Left hindlimb (tissue), 1 donor: ENCODE measurements at regions not wholly inside any gene's neighbourhood (a gene's known extent, or its start where the extent isn't known, plus 50 kb on each side); places are given as distances from the start of the nearest gene placed in this dataset.
"Not testable (repeated sequence)": the region's sequence is repeated elsewhere in the genome, so short reads cannot be mapped to it uniquely, and the experiment has no call there.

Experiments
- DNase-seq: peaks from one replicate; pipeline ENCODE4 v3.0.0-alpha.2; 2018

DNA sequence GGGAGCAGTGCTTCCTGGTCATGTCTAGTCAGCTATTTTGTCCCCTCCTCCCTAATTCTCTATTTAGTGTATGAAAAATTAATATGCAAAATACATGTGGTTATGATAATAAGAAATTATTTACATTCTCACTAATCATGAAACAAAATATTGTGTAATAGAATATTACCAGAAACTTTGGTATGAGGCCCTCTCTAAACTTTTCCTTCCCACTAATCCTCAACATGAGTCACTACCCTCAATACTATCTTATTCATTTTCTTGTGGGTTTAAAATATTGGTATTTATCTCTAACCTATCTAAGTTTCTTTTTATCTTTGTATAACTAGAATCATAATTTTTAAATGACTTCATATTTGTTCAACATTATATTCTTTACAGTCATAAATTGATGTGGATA, 545.9 kb upstream of the PTPRD start:
- DNase-seq = no peak

DNA sequence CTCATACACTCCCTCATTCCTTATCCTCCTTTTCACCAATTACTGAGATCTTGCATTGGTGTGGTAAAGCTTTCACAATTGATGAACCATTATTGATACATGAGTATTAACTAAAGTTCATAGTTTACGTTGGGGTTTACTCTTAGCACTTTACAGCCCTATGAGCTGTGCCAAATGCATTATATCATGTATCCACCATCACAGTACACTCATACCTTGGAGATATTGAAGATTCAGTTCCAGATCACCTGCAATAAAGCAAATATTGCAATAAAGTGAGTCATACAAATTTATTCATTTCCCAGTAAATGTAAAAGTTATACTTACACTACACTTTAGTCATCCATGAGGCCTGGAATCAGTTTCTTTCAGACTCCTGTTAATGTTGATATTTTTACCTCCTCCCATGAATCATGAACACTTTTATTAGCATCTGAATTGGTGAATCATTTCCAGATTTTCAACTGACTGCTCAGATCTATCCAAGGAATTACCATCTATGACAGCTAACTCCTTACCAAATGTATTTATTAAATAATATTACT, 546.6 kb upstream of the PTPRD start:
- no peak for DNase-seq

DNA sequence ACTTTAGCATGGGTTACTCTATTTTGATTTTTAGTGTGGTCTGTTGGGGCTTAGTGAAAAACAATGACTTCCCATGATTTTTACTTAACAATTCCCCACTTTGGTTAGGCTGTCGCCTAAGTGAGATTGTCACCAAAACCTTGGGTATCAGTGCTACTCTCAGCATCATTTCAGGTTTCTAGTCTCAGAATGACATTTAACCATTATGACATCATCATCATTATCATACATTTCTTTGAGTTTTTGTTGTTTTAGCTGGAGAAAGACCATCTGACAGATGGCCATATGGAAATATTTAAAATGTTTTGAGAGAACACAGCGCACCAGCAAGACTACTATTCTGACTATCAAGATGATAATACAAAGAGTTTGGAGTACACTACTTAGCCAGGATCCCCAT, 551.0 kb upstream of the PTPRD start:
- DNase-seq = no peak

DNA sequence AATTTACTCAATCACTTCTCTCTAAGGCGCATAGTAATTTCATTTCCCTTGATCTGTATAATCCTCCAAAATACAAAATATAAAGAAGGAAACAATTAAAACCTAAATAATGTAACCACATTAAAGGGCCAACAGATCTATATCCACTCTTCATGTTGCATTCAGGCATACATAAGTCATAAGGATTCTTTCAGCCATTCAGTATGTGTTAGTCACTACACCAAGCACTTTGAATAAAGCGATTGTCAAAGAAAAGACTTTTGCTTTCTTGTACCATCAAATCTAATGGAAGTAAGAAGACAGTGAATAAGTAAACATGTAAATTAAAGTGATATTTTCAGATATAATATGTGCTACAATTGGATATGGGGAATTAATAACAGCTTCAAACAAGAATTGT, 569.2 kb upstream of the PTPRD start:
- no peak for DNase-seq

DNA sequence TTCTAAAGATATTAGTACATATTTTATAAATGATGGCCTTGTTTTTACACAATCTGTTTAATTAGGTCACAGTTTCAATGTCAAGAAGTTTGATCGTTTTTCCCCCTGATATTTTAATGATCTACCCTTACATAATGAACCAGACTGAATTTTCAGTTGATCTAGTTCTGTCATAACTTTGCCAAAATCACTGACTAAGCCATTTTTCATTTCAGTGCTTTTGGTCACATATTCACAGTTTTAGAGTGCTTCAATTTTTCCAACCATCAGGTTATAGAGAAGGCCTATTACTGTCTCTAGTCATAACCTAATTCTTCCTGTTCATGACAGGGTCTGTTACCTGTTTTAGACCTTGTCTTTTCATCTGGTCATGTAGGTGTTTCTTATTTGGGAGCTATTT, 577.9 kb upstream of the PTPRD start:
- no peak for DNase-seq

DNA sequence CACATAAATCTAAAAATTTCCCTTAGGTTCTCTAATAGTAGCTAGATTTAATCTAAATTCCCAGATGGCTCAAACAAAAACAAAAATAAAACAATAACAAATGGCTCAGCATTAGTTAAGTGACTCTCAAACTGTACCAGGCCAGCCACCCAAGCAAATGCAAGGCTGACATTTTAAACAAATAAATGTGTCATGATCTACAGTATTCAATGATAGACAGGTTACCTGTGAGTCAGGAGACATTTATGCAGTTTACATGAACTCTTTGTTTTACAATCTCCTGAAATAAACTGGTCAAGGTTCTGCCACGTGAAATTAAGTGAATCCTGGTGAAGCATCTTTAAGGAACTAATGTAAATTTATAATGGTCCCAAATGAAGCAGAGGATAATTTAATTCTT, 580.2 kb upstream of the PTPRD start:
- DNase-seq = no peak

DNA sequence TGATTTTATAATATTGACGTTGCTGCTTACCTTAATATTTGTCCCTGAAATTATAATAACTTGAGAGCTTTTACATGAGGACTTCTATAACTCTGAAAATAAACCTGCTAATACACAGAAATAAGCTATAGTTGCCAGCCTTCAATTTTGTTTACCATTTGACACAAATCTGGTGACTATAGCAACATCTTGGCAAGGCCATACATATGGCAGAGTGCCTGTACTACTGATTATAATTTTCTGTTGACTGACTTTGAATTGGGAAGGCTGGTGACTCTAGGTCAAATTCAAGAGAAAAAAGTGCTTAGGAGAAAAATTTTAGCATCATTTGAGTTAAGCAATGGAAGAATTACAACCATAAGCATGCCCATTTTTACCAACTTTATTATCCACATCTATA, 581.4 kb upstream of the PTPRD start:
- no peak for DNase-seq

DNA sequence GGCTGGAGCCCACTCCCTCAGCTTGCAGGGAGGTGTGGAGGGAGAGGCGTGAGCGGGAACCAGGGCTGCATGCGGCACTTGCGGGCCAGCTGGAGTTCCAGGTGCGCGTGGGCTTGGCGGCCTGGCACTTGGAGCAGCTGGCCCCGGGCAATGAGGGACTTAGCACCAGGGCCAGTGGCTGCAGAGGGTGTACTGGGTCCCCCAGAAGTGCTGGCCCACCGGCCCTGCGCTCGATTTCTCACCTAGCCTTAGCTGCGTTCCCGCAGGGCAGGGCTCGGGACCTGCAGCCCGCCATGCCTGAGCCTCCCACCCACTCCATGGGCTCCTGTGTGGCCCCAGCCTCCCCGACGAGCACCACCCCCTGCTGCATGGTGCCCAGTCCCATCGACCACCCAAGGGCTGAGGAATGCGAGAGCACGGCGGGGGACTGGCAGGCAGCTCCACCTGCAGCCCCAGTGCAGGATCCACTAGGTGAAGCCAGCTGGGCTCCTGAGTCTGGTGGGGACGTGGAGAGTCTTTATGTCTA, 584.1 kb upstream of the PTPRD start:
- not testable (repeated sequence) for DNase-seq

DNA sequence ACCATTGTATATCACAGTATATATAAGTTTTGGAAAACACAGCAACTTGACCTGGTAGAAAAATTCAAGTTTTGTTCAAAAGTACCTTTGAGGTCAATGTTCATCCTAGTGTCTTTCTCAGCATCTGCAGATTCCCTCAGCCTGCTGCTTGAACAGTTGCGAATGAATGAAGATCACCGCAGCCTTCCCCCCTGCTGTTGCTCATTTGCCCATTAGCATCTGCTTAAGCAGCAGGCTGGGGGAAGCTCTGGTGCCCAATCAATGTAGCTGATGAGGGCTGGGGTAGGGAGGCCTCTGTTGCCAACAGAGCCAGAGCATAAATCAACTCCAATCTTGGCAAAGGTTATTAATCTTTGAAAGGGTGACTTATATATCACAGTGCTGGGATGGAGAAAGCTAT, 586.5 kb upstream of the PTPRD start:
- DNase-seq = no peak

DNA sequence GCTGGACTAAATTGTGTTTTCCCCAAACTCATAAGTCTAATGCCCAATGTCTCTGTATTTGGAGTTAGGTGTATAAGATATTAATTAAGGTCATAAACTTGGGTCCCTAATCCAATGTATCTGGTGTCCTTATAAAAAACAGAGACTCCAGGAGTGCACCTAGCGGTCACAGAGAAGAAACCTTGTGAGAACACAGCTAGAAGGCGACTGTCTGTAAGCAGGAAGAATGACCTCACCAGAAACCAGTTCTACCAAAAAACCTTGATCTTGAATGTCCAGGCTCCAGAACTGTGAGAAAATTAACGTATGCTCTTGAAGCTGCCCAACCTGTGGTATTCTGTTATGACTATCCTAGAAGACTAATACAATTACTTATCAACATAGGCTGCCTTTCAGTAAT, 591.7 kb upstream of the PTPRD start:
- DNase-seq = no peak

DNA sequence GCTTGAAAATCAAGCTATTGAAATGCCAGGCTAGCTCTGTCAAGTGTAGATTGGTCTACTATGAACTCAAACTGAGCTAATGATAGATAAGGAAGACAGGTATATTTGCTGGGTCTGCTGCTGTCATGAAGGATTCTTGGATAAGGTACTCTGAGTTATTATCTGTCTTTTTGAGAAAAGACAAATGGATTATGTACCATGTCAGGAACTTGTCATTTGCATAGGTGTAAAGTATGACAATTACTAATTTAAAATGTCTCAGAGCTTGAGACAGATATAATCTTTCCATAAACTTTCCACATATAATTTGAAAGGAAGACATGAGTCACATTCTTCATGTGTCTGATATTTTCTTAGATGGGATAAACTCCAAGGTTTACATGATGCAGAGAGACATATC, 594.1 kb upstream of the PTPRD start:
- DNase-seq = no peak

DNA sequence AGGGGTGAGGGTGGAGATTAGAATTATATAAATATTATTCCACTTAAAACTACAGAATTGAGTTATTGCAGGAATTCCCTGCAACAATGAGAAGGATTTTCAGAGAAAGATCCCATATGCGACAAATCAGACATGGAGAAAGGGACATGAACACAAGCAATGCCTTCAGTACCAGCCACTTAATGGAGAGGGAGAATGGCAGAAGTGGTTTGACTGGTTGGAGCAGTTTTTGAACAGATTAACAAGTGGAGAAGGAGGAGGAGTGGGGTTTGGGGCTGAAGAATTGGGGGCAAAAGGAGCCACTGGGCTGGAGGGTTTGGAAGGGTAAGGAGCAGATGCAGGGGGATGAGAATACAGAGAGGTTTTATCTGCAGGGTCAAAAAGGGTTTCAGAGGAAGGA, 620.9 kb upstream of the PTPRD start:
- DNase-seq = no peak

DNA sequence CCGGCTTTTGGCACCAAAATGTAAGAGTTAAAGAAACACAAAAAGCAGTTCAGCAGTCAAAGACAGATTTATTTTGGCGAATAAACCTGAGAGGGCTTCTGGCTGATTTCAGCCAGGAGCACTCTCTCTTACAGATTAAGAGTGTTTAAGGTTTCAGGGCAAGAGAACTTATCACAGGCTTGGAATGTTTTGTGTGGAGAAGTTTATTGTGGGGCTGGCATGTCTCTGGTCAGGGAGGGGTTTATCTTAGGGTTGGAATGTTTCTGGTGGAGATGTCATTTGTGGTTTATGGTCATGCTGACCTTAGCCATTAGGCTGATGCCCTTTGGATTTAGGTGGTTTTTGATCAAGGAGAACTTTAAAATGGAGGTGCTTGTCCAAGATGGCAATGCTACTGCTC, 622.3 kb upstream of the PTPRD start:
- no peak for DNase-seq

DNA sequence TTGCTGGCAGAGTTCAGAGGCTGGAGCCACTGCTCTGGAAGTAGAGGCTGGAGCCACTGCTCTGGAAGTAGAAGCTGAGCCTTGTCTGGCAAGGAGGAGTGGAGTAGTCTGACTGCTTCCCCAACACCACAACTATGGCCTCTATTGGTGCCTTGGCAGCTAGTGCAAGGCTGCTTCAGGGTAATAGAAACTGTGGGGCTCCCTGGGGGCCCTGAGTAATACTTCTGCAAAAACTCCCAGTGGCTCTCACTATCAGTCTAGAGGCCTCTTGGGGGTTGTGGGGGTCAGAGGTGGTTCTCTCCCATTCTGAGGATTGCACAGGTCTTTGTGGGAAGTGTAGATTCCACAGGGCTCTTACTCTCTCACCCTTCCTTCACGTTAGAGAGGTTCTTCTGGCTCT, 629.0 kb upstream of the PTPRD start:
- DNase-seq = no peak

DNA sequence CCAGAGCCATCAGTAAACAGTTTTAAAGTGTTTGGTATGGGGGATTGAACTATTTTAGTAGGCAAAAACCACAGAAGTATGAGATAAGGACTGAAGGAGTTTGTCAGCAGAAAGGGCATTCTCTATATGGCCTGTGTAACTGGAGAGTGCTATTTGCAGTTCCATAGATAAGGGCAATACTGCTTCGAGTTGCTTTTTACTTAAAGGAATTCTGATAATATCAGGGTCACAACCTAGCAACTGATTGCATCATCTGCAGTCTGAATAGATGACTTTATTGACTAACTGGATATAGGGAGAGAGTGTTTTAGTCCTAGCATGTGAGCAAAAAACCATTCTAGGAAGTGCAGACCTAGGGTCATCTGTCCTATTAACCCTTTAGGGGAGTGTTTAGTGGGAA, 645.2 kb upstream of the PTPRD start:
- DNase-seq = no peak

DNA sequence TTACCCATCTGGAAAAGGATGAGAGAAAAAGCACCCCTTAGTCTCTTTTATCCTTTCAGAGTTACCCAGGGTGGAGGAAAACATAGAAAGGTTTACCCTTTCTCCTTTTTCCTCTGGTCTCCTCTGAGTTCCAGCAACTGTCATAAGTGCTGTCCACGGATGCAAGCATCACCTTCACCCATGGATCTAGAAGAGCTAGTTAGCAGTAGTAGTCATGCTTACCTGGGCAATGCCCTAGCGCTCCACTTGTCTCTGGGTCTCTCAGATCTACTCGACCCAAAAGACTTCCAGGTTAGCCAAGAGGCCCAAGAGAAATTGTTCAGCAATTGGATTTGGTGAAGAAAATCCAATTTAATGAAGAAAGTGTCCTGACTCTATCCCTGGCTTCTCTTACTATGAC, 656.2 kb upstream of the PTPRD start:
- DNase-seq = no peak

DNA sequence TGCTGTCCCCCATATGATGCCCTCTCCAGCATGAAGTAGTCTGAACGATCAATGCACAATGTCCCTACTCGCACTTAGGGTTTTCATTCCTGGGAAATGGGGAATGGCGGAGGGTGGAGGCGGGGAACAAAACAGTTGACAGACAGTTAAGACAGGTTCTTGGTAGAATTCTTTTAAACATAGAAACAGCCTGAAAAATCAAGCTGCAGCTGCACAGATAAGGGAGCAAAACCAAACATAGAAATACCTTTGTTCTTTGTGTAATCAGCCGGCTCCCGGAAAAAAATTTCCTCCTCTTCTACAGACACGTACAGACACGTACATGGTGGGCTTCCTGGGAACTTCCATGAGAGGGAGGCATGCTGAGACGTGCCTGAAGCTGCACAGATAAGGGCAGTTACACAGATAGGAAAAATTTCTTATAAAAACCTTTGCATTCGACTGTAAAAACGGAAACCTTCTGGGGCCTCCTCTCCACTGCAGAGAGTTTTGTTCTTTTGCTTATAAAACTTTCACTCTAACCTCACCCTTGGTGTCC, 662.4 kb upstream of the PTPRD start:
- DNase-seq = no peak

DNA sequence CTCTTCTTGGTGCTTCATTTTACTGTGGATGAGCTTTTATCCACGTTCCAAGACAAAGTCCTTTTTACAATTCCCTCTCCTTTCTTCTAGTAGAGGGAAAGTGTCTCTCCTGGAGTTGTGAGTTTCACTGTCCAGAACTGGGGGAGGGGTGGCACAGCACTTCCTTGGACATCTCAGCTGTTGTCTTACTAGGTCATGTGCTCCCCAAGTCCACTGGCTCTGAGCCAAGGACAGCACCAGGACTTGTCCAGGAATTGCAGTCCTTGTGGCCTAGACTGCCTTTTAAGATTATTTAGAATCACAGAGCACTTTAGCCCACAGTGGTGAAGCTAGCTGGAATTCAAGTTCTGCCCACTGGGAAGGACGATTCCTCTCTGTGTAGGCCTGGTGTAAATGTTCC, 700.2 kb upstream of the PTPRD start:
- no peak for DNase-seq

DNA sequence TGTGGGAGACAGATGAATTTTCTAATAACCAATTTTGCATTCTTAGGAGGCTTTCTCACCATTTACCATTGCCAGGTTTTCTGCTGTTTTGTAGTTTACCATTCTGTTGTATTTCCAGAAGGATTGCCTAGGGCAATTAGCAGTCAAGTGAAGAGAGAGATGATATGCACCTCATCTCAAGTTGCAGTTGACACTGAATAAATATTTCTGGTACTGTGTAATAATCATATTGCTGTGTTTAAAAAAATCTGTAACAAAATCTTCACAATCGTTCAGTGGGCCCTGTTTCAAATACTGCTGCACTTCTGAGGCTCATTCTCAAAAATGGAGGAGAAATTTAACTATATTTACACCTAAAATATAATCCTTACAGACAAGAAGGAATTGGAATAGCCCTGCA, 706.1 kb upstream of the PTPRD start:
- no peak for DNase-seq

DNA sequence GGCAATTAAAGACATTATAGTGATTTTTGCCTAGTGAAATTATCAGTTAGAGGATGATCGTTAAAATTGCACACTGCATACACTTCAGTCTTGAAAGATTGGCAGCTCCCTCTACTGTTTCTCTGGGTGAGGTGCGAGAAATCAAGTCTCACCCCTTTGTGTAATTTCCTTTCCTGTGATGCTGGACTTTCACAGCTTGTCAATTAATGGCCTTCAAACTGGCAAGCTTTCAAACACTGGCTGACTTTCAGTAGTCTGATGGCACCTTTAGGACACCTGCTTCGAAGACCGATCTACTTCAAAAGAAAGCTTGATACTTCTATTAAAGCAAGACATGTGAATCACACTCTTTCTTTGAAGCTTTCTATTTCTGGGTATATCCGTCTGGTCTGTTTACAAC, 706.7 kb upstream of the PTPRD start:
- no peak for DNase-seq

DNA sequence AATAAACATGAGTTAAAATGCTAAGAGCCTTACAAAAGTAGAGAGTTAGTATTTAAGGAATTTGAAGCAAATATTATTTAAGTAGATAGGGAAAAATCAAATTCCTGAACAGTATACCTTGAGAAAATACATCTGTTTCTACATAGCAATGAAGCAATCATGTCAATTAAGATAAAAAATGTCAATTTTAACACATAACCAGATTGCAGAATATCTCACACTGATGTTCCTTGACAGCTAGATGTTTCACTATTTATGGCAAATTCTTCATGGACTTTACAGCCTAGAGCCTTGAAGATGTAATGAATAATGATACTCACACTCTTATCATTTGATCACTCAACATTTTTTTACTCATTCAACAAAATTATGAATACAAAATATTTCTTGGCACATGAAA, 708.2 kb upstream of the PTPRD start:
- no peak for DNase-seq

DNA sequence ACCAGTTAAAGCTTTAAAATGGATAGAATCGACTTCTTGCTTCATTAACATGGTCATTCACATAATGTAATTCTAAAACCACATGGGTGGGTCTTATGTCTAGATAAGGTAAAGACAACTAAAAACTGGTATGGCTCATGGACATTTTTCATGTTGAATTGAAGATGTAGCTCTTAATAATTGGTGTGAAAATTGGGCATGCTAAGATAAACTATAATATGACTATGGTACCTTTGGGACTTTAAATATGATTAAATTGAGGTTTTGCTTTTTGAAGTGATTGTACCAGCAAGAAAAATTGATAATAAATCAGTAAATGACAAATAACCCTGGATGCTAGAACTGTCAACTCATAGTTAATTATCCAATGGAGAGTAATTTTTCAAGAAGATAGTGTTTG, 710.7 kb upstream of the PTPRD start:
- no peak for DNase-seq

DNA sequence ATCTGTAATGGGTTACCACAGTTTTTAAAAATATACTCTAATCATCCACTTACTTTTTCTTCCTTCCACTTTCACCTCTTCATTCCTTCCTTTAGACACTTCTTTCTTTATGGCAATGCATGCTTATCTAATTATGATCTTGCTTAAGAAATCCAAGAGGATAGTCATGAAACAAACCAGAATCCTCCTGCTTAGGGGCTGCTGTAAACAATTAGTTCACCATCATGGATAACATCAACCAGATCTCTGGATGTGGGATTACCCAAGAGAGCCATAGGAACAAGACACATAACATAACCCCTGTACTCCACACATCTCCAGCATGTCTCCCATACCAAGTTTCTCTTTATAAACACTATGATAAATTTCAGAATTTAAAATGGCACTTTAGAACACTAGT, 713.4 kb upstream of the PTPRD start:
- DNase-seq = no peak

DNA sequence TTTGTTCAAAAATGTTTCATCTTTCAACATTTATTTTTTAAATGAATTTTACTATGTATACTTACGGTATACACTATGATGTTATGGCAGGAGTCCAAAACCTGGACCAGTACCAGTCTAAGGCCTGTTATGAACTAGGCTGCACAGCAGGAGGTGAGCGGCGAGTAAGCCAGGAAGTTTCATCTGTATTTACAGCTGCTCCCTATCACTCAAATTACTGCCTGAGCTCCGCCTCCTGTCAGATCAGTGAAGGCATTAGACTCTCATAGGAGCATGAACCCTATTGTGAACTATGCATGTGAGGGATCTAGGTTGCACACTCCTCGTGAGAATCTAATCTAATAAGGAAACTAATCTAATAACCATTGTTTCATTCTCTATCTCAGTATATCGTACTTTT, 715.5 kb upstream of the PTPRD start:
- no peak for DNase-seq

DNA sequence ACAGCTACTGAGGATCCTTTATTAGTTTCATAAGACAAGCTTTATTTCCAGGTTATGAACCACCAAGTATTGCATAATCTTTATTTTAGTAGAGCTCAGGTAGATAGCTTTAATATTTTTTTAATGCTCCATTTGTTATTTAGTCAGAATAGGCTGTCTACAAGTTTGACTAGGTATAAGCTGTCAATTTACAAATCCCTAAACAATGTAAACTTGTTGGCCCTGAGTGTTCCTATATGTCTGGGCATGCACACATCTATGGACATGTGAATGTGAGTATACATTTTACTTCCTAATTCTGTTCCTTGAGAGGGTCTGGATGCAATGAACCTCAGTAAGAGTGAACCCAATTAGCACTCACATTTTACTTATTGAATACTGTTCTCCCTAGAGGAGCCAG, 722.2 kb upstream of the PTPRD start:
- no peak for DNase-seq

DNA sequence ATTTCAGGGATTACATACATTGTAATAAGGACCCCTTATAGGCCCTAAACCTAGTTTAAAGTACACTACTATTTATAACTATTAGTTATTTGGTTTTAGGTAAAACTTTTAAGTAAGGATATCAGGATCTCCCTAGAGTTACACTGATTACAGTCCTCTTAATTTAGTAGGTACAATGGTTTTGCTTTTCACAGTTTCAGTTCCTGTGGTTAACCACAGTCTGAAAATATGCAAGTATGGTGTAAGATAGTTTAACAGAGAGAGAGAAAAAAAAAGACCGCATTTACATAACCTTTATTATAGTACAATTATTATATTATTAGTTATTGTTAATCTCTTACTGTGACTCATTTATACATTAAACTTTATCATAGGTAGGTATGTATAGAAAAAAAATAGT, 725.3 kb upstream of the PTPRD start:
- no peak for DNase-seq
